ENCODE measurements at regions not wholly inside any gene's neighbourhood (a gene's known extent, or its start where the extent isn't known, plus 50 kb on each side); places are given as distances from the start of the nearest gene placed in this dataset.
A peak's percentile ranks its signal among the peaks of the same experiment; 100 is the strongest.
"Not testable (repeated sequence)": the region's sequence is repeated elsewhere in the genome, so short reads cannot be mapped to it uniquely, and the experiment has no call there.

GRCh38 chr1:188004849-188005248, 1176.1 kb downstream of the PLA2G4A start:
- TF ChIP-seq CTCF (IDR thresholded peaks at IDR 0.05; ENCODE audit: borderline replicate concordance, control extremely low read depth, extremely low read depth, insufficient read depth, missing control alignments), result no peak
- DNase-seq (ENCODE audit: low spot score), result no peak
- in situ Hi-C loops (cut with MboI; ENCODE audit: low sequenced_read_pairs, unreplicated experiment), result no loop called here

GRCh38 chr1:188006354-188006753, 1177.6 kb downstream of the PLA2G4A start:
- no peak for TF ChIP-seq CTCF (IDR thresholded peaks at IDR 0.05; ENCODE audit: borderline replicate concordance, control extremely low read depth, extremely low read depth, insufficient read depth, missing control alignments)
- in situ Hi-C loops (cut with MboI; ENCODE audit: low sequenced_read_pairs, unreplicated experiment), result no loop called here
- no peak for DNase-seq (ENCODE audit: low spot score)

GRCh38 chr1:188013222-188013849, 1184.6 kb downstream of the PLA2G4A start:
- in situ Hi-C loops (cut with MboI; ENCODE audit: low sequenced_read_pairs, unreplicated experiment); DNase-seq (ENCODE audit: low spot score): not testable (repeated sequence)

- in situ Hi-C loops (cut with MboI; ENCODE audit: low sequenced_read_pairs, unreplicated experiment), result no loop called here
- DNase-seq (ENCODE audit: low spot score), result no peak
- TF ChIP-seq CTCF (IDR thresholded peaks at IDR 0.05; ENCODE audit: borderline replicate concordance, control extremely low read depth, extremely low read depth, insufficient read depth, missing control alignments), result no peak
Observed at GRCh38 chr1:188017921-188018320, 1189.2 kb downstream of the PLA2G4A start.

- no peak for DNase-seq (ENCODE audit: low spot score)
- in situ Hi-C loops (cut with MboI; ENCODE audit: low sequenced_read_pairs, unreplicated experiment), result no loop called here
- no peak for TF ChIP-seq CTCF (IDR thresholded peaks at IDR 0.05; ENCODE audit: borderline replicate concordance, control extremely low read depth, extremely low read depth, insufficient read depth, missing control alignments)
Observed at GRCh38 chr1:188022661-188023060, 1193.9 kb downstream of the PLA2G4A start.

GRCh38 chr1:188023206-188023605, 1194.5 kb downstream of the PLA2G4A start:
- TF ChIP-seq CTCF (IDR thresholded peaks at IDR 0.05; ENCODE audit: borderline replicate concordance, control extremely low read depth, extremely low read depth, insufficient read depth, missing control alignments), result no peak
- in situ Hi-C loops (cut with MboI; ENCODE audit: low sequenced_read_pairs, unreplicated experiment), result no loop called here
- no peak for DNase-seq (ENCODE audit: low spot score)

- TF ChIP-seq CTCF (IDR thresholded peaks at IDR 0.05; ENCODE audit: borderline replicate concordance, control extremely low read depth, extremely low read depth, insufficient read depth, missing control alignments), result no peak
- DNase-seq (ENCODE audit: low spot score), result peak; percentile 16
- in situ Hi-C loops (cut with MboI; ENCODE audit: low sequenced_read_pairs, unreplicated experiment), result no loop called here
Observed at GRCh38 chr1:188027613-188028012, 1198.9 kb downstream of the PLA2G4A start.

- in situ Hi-C loops (cut with MboI; ENCODE audit: low sequenced_read_pairs, unreplicated experiment); DNase-seq (ENCODE audit: low spot score): not testable (repeated sequence)
Observed at GRCh38 chr1:188037572-188037971, 1208.8 kb downstream of the PLA2G4A start.

All from GM13976 (cell line).